PC-9 (cell line): ENCODE measurements at regions not wholly inside any gene's neighbourhood (a gene's known extent, or its start where the extent isn't known, plus 50 kb on each side); places are given as distances from the start of the nearest gene placed in this dataset.

Source experiments
- CTCF ChIP-seq: fragments of 200-600 bp; sonication (generic); conservative IDR thresholded peaks from 2 replicates; pipeline ENCODE4 v1.6.1; 2017; ENCODE audit warnings: mixed run types, antibody characterized with exemption, mild to moderate bottlenecking, moderate library complexity
- EZH2 ChIP-seq: fragments of 200-600 bp; sonication (generic); IDR thresholded peaks from 2 replicates; pipeline ENCODE4 v1.8.0; 2017; ENCODE audit warnings: antibody characterized with exemption, low read depth

- TF ChIP-seq CTCF: no peak
- TF ChIP-seq EZH2: no peak
Measured at GRCh38 chr2:204239411-204240165, 303.0 kb downstream of the ICOS start.
